B cell (primary cell): ENCODE measurements at regions not wholly inside any gene's neighbourhood (a gene's known extent, or its start where the extent isn't known, plus 50 kb on each side); places are given as distances from the start of the nearest gene placed in this dataset.

Experiments
- CTCF ChIP-seq: fragments of 200-600 bp; IDR thresholded peaks from one replicate; pipeline ENCODE4 v1.8.0; 2022; ENCODE audit warnings: antibody characterized with exemption, mild to moderate bottlenecking
- EZH2 ChIP-seq: IDR thresholded peaks from 2 replicates; pipeline ENCODE4 v1.6.1; 2012; ENCODE audit warnings: borderline replicate concordance, low read depth, mild to moderate bottlenecking, moderate library complexity, low read length; ENCODE audit not compliant: insufficient read depth, poor library complexity, severe bottlenecking

- TF ChIP-seq EZH2: no peak
- no peak for TF ChIP-seq CTCF
Measured at GRCh38 chr5:5950658-5951057, 427.7 kb downstream of the MED10 start.
